Activated naive CD4-positive, alpha-beta T cell treated with anti-CD3 and anti-CD28 coated beads, Interleukin-2, amount 50 U/mL, for 16 hours (primary cell): ENCODE measurements at regions not wholly inside any gene's neighbourhood (a gene's known extent, or its start where the extent isn't known, plus 50 kb on each side); places are given as distances from the start of the nearest gene placed in this dataset.

Experiments
- DNase-seq: peaks from one replicate; pipeline ENCODE4 v3.0.0-alpha.2; 2020

DNA sequence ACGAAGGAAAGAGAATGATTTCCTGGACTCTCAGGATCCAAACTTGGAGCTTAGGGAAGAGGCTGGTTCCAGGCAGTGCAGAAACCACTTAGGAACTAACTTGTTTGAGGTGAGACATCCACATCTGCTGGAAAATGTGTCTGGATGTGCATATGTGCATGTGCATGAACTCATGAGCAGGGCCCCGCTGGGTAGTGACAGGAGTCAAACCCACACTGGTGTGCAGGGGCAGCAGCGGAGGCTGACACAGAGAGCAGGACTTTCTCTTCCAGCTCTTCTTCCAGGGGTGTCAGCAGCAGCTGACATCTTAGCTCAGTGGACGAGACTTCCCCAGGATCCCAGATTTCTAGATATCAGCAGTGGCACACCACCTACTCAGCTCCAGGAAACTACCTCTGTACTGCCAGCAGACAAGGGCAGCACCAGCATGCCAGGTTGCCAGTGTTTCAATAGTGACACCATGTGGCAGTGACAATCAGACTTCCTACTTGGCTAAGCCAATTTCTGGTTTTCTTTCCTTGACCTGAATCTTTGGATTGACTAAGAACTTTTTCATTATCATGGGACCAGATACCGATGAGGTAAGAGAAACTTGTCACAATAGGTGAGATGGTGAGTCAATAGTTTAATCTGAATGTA is 227.5 kb upstream of the ZC3H12C start:
- no peak for DNase-seq

- DNase-seq: no peak
Observed at GRCh38 chr11:109867784-109868183, 225.4 kb upstream of the ZC3H12C start.

- no peak for DNase-seq
Observed at GRCh38 chr11:109869536-109869935, 223.7 kb upstream of the ZC3H12C start.

GRCh38 chr11:109870297-109870696 is 222.9 kb upstream of the ZC3H12C start:
- no peak for DNase-seq

- no peak for DNase-seq
Observed at GRCh38 chr11:109877043-109877442, 216.1 kb upstream of the ZC3H12C start.

DNA sequence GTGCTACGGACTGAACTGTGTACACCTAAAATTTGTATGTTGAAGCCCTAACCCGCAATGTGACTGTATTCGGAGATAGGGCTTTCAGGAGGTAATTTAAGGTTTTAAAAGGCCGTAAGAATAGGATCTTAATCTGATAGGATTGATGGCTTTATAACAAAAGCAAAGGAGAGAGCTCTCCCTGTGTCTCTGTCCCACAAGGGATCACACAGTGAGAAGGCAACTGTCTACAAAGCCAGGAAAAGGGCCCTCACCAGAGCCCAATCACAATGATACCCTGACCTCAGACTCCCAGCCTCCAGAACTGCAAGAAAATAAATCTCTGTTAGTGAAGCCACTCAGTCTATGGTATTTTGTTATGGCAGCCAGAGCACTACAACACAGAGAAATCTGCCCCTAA is 208.7 kb upstream of the ZC3H12C start:
- DNase-seq: no peak

DNA sequence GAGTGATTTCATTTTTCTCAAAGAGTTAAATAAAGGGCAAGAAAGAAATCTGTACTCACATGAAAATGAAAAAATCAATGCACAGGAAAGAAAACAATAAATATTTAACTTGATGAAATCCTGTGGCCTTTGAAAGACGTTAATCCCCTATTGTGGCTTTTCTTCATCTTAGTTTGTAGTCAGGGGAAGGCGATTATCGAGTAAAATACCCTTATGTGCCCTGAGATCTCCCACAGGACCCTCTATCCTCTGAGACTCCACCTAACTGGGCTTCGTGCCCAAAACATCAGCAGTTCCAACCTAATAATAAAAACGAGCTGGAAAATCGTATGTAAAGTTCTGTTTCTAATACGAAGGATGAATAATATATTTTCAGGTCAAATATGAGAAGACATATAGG is 208.2 kb upstream of the ZC3H12C start:
- no peak for DNase-seq

GRCh38 chr11:109892321-109892794 is 200.8 kb upstream of the ZC3H12C start:
- no peak for DNase-seq

DNA sequence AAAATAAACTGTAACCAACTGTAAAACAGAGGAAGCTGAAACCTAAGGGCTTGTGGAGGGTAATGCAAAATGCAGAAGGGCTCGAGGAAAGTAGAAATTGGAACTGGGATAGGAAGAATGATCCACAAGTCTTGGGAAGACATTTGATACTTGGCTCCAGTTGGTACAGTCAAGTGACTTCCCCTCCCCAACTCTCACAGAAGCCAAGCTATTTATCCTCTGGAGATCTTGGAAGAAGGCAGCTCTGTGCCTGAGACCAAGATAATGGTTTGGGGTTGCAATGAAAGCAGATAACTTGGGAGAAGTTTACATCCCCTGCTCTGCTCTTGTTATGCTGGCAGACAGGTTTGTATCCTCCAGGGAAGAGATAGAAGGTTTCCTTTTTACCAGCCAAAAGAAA is 198.9 kb upstream of the ZC3H12C start:
- no peak for DNase-seq

GRCh38 chr11:109898592-109898991 is 194.6 kb upstream of the ZC3H12C start:
- DNase-seq: no peak

DNA sequence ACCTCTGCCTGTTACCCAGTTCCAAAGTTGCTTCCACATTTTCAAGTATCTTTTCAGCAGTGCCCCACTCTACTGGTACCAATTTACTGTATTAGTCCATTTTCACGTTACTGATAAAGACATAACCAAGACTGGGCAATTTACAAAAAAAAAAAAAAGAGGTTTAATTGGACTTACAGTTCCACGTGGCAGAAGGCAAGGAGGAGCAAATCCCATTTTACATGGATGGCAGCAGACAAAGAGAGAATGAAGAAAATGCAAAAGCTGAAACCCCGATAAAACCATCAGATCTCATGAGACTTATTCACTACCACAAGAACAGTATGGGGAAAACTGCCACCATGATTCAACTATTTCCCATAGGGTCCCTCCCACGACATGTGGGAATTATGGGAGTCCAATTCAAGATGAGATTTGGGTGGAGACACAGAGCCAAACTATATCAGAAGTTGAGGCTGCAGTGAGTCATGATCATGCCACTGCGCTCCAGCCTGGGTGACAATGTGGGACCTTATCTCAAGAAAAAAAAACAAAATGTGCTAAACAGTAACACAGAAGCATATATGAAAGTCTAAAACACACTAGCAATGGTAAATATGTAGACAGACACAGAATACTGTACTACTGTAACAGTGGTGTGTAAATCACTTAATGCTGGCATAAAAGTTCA is 190.3 kb upstream of the ZC3H12C start:
- no peak for DNase-seq

- DNase-seq: no peak
Observed at GRCh38 chr11:109911488-109911887, 181.7 kb upstream of the ZC3H12C start.

GRCh38 chr11:109914038-109914437 is 179.2 kb upstream of the ZC3H12C start:
- no peak for DNase-seq

- DNase-seq: no peak
Observed at GRCh38 chr11:109914809-109915653, 178.2 kb upstream of the ZC3H12C start.

GRCh38 chr11:109926941-109927340 is 166.3 kb upstream of the ZC3H12C start:
- DNase-seq: no peak

- DNase-seq: no peak
Observed at GRCh38 chr11:109929308-109929707, 163.9 kb upstream of the ZC3H12C start.

GRCh38 chr11:109933126-109933525 is 160.1 kb upstream of the ZC3H12C start:
- no peak for DNase-seq

GRCh38 chr11:109934151-109934550 is 159.0 kb upstream of the ZC3H12C start:
- DNase-seq: no peak

- no peak for DNase-seq
Observed at GRCh38 chr11:109936661-109937180, 156.5 kb upstream of the ZC3H12C start.

GRCh38 chr11:109937968-109938367 is 155.2 kb upstream of the ZC3H12C start:
- no peak for DNase-seq

DNA sequence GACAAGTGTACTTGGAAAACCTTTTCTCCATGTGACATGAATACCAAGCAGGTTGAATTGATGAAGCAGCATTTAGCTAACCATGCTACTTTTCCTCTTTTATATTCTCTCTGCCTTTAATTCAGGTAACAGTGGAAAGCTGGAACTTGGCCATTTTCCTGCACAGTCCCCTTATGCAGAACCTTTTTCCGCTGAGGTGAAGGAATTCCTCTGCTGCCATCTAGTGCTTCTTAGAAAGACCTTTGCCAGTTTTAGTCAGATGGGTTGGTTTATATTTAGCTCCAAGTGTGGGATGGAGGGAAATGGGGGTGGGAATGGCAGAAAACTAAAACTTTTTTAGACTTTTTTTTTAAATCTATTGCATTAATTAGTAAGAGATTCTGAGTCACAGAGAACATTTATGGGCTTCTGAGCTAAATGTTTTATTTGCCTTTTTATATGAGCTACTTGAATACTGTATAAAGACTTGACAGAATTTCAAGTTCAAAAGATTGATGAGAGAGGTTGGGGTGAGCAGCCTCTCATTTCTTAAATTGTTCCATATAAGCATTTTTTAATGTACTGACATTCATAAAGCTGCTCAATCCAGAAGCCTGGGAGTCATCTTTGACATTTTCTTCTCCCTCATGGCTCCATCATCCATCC is 153.9 kb upstream of the ZC3H12C start:
- DNase-seq: no peak

GRCh38 chr11:109940816-109941215 is 152.4 kb upstream of the ZC3H12C start:
- DNase-seq: no peak
